ENCODE measurements at regions not wholly inside any gene's neighbourhood (a gene's known extent, or its start where the extent isn't known, plus 50 kb on each side); places are given as distances from the start of the nearest gene placed in this dataset.

- no peak for TF ChIP-seq CTCF (conservative IDR thresholded peaks at IDR 0.05; ENCODE audit: low read depth, low read length)
- no peak for TF ChIP-seq EZH2 (IDR thresholded peaks at IDR 0.05; ENCODE audit: low read length, unreplicated experiment)
Measured at GRCh38 chr1:96364576-96364975, 357.0 kb upstream of the PTBP2 start.
